Neural crest cell (in vitro differentiated cells): ENCODE measurements at regions not wholly inside any gene's neighbourhood (a gene's known extent, or its start where the extent isn't known, plus 50 kb on each side); places are given as distances from the start of the nearest gene placed in this dataset.

Experiments
- DNase-seq: peaks from one replicate; pipeline ENCODE4 v3.0.0; 2021; ENCODE audit warnings: low read depth, mixed read lengths, low spot score
- H3K27ac Mint-ChIP-seq: one replicate; pipeline ENCODE4 v1.8.0; 2021; ENCODE audit warnings: mild to moderate bottlenecking, mixed read lengths; ENCODE audit not compliant: unreplicated experiment
- H3K27me3 Mint-ChIP-seq: 2 replicates; pipeline ENCODE4 v1.8.0; 2021; ENCODE audit warnings: low read depth, mild to moderate bottlenecking, mixed read lengths
- H3K36me3 Mint-ChIP-seq: 2 replicates; pipeline ENCODE4 v1.8.0; 2021; ENCODE audit warnings: low read depth, mild to moderate bottlenecking, mixed read lengths
- H3K4me1 Mint-ChIP-seq: 2 replicates; pipeline ENCODE4 v1.8.0; 2021; ENCODE audit warnings: mixed read lengths
- H3K4me3 Mint-ChIP-seq: one replicate; pipeline ENCODE4 v1.8.0; 2021; ENCODE audit warnings: mild to moderate bottlenecking, mixed read lengths
- H3K9me3 Mint-ChIP-seq: 2 replicates; pipeline ENCODE4 v1.8.0; 2021; ENCODE audit warnings: mixed read lengths
- CTCF ChIP-seq: fragments of 200-600 bp; sonication (generic); conservative IDR thresholded peaks from 2 replicates; pipeline ENCODE4 v1.5.0; 2021; ENCODE audit warnings: antibody characterized with exemption, mild to moderate bottlenecking

- no peaks in the 10 kb centered on the region for H3K36me3 Mint-ChIP-seq
- H3K27me3 Mint-ChIP-seq = no peaks in the 10 kb centered on the region
- no peak overlapping the region for H3K27ac Mint-ChIP-seq
- no peaks in the 10 kb centered on the region for H3K4me1 Mint-ChIP-seq
- no peak overlapping the region for H3K4me3 Mint-ChIP-seq
- H3K9me3 Mint-ChIP-seq = no peaks in the 10 kb centered on the region
- DNase-seq = no peak
- no peak for TF ChIP-seq CTCF
These were observed 57.5 kb upstream of the GREB1L start for GRCh38 chr18:21184396-21184996.

GRCh38 chr18:21187886-21188285, 54.1 kb upstream of the GREB1L start:
- Mint-ChIP-seq H3K9me3 (no peaks in the 10 kb centered on the region), H3K4me3 (no peak overlapping the region), H3K4me1 (peaks cover 10% of the 10 kb centered on the region), H3K27ac (no peak overlapping the region), H3K27me3 (no peaks in the 10 kb centered on the region), H3K36me3 (no peaks in the 10 kb centered on the region)
- no peak for DNase-seq
- no peak for TF ChIP-seq CTCF

- H3K36me3 Mint-ChIP-seq = no peaks in the 10 kb centered on the region
- H3K27me3 Mint-ChIP-seq = no peaks in the 10 kb centered on the region
- TF ChIP-seq CTCF = peak; percentile 71
- no peak overlapping the region for H3K4me3 Mint-ChIP-seq
- no peak overlapping the region for H3K27ac Mint-ChIP-seq
- H3K4me1 Mint-ChIP-seq = peaks cover 15% of the 10 kb centered on the region
- no peaks in the 10 kb centered on the region for H3K9me3 Mint-ChIP-seq
- DNase-seq = peak; percentile 57
These were observed 50.3 kb upstream of the GREB1L start for GRCh38 chr18:21191596-21192307.
